PC-9 (cell line): ENCODE measurements at regions not wholly inside any gene's neighbourhood (a gene's known extent, or its start where the extent isn't known, plus 50 kb on each side); places are given as distances from the start of the nearest gene placed in this dataset.

Experiments used
- EZH2 ChIP-seq: fragments of 200-600 bp; sonication (generic); IDR thresholded peaks from 2 replicates; pipeline ENCODE4 v1.8.0; 2017; ENCODE audit warnings: antibody characterized with exemption, low read depth
- TF ChIP-seq, protein P1 (sequence below): fragments of 200-600 bp; sonication (generic); conservative IDR thresholded peaks from 2 replicates; pipeline ENCODE4 v1.6.1; 2017; ENCODE audit warnings: mixed run types, antibody characterized with exemption, mild to moderate bottlenecking, moderate library complexity

DNA sequence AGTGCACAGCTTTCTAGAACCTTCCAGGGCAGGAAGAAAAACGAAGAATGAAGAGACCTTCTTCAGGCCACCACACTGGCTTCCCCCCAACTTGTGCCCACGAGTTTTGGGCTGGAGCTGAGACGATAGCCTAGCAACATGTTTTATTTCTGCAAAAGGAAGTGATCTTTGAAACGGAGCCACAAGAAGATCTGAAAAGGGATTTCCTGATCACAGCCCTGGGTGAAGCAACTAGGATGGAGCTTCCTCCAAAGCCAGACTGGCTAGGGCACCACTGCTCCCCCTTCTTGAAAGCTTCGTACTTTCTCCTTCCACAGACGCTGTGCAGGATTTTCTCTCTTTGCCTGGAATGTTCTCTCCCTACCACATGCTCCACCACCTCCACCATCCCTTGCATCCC lies 418.3 kb downstream of the MED13L start:
- TF ChIP-seq, protein P1, sequence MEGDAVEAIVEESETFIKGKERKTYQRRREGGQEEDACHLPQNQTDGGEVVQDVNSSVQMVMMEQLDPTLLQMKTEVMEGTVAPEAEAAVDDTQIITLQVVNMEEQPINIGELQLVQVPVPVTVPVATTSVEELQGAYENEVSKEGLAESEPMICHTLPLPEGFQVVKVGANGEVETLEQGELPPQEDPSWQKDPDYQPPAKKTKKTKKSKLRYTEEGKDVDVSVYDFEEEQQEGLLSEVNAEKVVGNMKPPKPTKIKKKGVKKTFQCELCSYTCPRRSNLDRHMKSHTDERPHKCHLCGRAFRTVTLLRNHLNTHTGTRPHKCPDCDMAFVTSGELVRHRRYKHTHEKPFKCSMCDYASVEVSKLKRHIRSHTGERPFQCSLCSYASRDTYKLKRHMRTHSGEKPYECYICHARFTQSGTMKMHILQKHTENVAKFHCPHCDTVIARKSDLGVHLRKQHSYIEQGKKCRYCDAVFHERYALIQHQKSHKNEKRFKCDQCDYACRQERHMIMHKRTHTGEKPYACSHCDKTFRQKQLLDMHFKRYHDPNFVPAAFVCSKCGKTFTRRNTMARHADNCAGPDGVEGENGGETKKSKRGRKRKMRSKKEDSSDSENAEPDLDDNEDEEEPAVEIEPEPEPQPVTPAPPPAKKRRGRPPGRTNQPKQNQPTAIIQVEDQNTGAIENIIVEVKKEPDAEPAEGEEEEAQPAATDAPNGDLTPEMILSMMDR, result no peak
- TF ChIP-seq EZH2, result no peak
